Mesenchymal stem cell (in vitro differentiated cells and primary cell): ENCODE measurements at regions not wholly inside any gene's neighbourhood (a gene's known extent, or its start where the extent isn't known, plus 50 kb on each side); places are given as distances from the start of the nearest gene placed in this dataset.
"Not testable (repeated sequence)": the region's sequence is repeated elsewhere in the genome, so short reads cannot be mapped to it uniquely, and the experiment has no call there.

ENCODE experiments used
- DNase-seq: peaks from one replicate; pipeline ENCODE4 v3.0.0-alpha.2; 2013
- H2AFZ ChIP-seq: one replicate; pipeline ENCODE4 v1.6.1; 2013; ENCODE audit warnings: low read depth, mild to moderate bottlenecking, control low read depth, inconsistent platforms, low read length, moderate library complexity
- H2AK5ac ChIP-seq: 2 replicates; pipeline ENCODE4 v1.6.1; 2013; ENCODE audit warnings: low read length, moderate library complexity, mild to moderate bottlenecking, inconsistent platforms; ENCODE audit not compliant: severe bottlenecking
- H2BK120ac ChIP-seq: one replicate; pipeline ENCODE4 v1.6.1; 2013; ENCODE audit warnings: low read depth, mild to moderate bottlenecking, inconsistent platforms, low read length, moderate library complexity
- H2BK12ac ChIP-seq, 2 experiments: one replicate each; pipeline ENCODE4 v1.6.1; 2013; ENCODE audit warnings: inconsistent platforms in 2 of 2, low read length in 2 of 2, mild to moderate bottlenecking in 2 of 2, moderate library complexity in 2 of 2, control low read depth in 1 of 2
- H2BK15ac ChIP-seq: one replicate; pipeline ENCODE4 v1.6.1; 2013; ENCODE audit warnings: mild to moderate bottlenecking, low read depth, inconsistent platforms; ENCODE audit not compliant: poor library complexity, severe bottlenecking
- H2BK5ac ChIP-seq: 2 replicates; pipeline ENCODE4 v1.6.1; 2013; ENCODE audit warnings: low read depth, mild to moderate bottlenecking, low read length, control low read depth, inconsistent platforms; ENCODE audit not compliant: poor library complexity, severe bottlenecking
- H3K14ac ChIP-seq, 2 experiments: one replicate each; pipeline ENCODE4 v1.6.1; 2013; ENCODE audit warnings: inconsistent platforms in 2 of 2, low read length in 2 of 2, control low read depth in 1 of 2, mild to moderate bottlenecking in 1 of 2, moderate library complexity in 1 of 2
- H3K18ac ChIP-seq, 2 experiments: one replicate each; pipeline ENCODE4 v1.6.1; 2013; ENCODE audit warnings: inconsistent platforms in 2 of 2, low read length in 2 of 2, control low read depth in 1 of 2, low read depth in 1 of 2, mild to moderate bottlenecking in 1 of 2
- H3K23ac ChIP-seq, 2 experiments: one replicate each; pipeline ENCODE4 v1.6.1; 2013; ENCODE audit warnings: inconsistent platforms in 2 of 2, low read length in 2 of 2, mild to moderate bottlenecking in 2 of 2, moderate library complexity in 2 of 2, control low read depth in 1 of 2
- H3K27ac ChIP-seq: 2 replicates; pipeline ENCODE4 v1.5.1; 2013; ENCODE audit warnings: mild to moderate bottlenecking, moderate library complexity, low read length, control low read depth, inconsistent platforms; ENCODE audit not compliant: poor library complexity, severe bottlenecking
- H3K27me3 ChIP-seq, 2 experiments: 2 replicates each; pipeline versions ENCODE4 v1.6.1 to v1.7.0; 2013; ENCODE audit warnings: low read length in 2 of 2, mild to moderate bottlenecking in 2 of 2, moderate library complexity in 2 of 2, control low read depth in 1 of 2, inconsistent platforms in 1 of 2; ENCODE audit not compliant: control insufficient read depth in 1 of 2, insufficient read depth in 1 of 2
- H3K36me3 ChIP-seq, 2 experiments: 2 replicates each; pipeline versions ENCODE4 v1.6.1 to v1.7.0; 2013; ENCODE audit warnings: low read length in 2 of 2, control low read depth in 1 of 2, inconsistent platforms in 1 of 2, low read depth in 1 of 2, mild to moderate bottlenecking in 1 of 2; ENCODE audit not compliant: insufficient read depth in 2 of 2, control insufficient read depth in 1 of 2
- H3K4ac ChIP-seq, 2 experiments: one replicate each; pipeline ENCODE4 v1.6.1; 2013; ENCODE audit warnings: inconsistent platforms in 2 of 2, low read length in 2 of 2, mild to moderate bottlenecking in 2 of 2, moderate library complexity in 2 of 2, control low read depth in 1 of 2, low read depth in 1 of 2
- H3K4me1 ChIP-seq: 2 replicates; pipeline ENCODE4 v1.6.1; 2013; ENCODE audit warnings: low read depth, low read length, control low read depth; ENCODE audit not compliant: control insufficient read depth, insufficient read depth
- H3K4me2 ChIP-seq: 2 replicates; pipeline ENCODE4 v1.6.1; 2013; ENCODE audit warnings: low read length, mild to moderate bottlenecking, inconsistent platforms; ENCODE audit not compliant: poor library complexity, severe bottlenecking
- H3K4me3 ChIP-seq, 2 experiments: 2 replicates each; pipeline versions ENCODE4 v1.5.1 to v1.7.0; 2013; ENCODE audit warnings: low read length in 2 of 2, mild to moderate bottlenecking in 2 of 2, control low read depth in 1 of 2, low read depth in 1 of 2; ENCODE audit not compliant: insufficient read depth in 1 of 2
- H3K79me1 ChIP-seq: replicated peaks from 2 replicates; pipeline ENCODE4 v1.6.1; 2013; ENCODE audit warnings: mild to moderate bottlenecking, control low read depth, low read length, inconsistent platforms; ENCODE audit not compliant: poor library complexity, severe bottlenecking
- H3K9ac ChIP-seq: 2 replicates; pipeline ENCODE4 v1.7.0; 2013; ENCODE audit warnings: mild to moderate bottlenecking, low read length, moderate library complexity
- H3K9me3 ChIP-seq: 2 replicates; pipeline ENCODE4 v1.7.0; 2013; ENCODE audit warnings: mild to moderate bottlenecking, low read length; ENCODE audit not compliant: control insufficient read depth
- H4K8ac ChIP-seq: one replicate; pipeline ENCODE4 v1.6.1; 2013; ENCODE audit warnings: inconsistent platforms, mild to moderate bottlenecking, low read length, moderate library complexity
- H4K91ac ChIP-seq: one replicate; pipeline ENCODE4 v1.6.1; 2013; ENCODE audit warnings: mild to moderate bottlenecking, low read length, inconsistent platforms
- WGBS: methylation state at CpG from one replicate; pipeline ENCODE4 v1.1.7; 2013; ENCODE audit warnings: mixed read lengths; 5-methylcytosine and 5-hydroxymethylcytosine counted together

- H3K27ac ChIP-seq, H2AK5ac ChIP-seq, H4K8ac ChIP-seq, H3K79me1 ChIP-seq, H2BK5ac ChIP-seq, DNase-seq, H2BK120ac ChIP-seq, H2BK12ac ChIP-seq, H3K4ac ChIP-seq, H3K4me3 ChIP-seq, H2AFZ ChIP-seq, H3K9me3 ChIP-seq, H3K4me2 ChIP-seq, H3K4me1 ChIP-seq, H3K23ac ChIP-seq, H3K18ac ChIP-seq, H2BK15ac ChIP-seq, H3K36me3 ChIP-seq, H3K14ac ChIP-seq, H4K91ac ChIP-seq, H3K27me3 ChIP-seq, H3K9ac ChIP-seq: not testable (repeated sequence)
- 78% methylated on average over 7 of the region's 7 CpGs for WGBS
Measured at GRCh38 chr15:24228922-24229321, 446.7 kb upstream of the NPAP1 start.

- H2AK5ac ChIP-seq, DNase-seq, H3K79me1 ChIP-seq, H3K4me2 ChIP-seq, H3K14ac ChIP-seq, H3K27ac ChIP-seq, H2BK5ac ChIP-seq, H3K4ac ChIP-seq, H3K9me3 ChIP-seq, H2AFZ ChIP-seq, H3K23ac ChIP-seq, H3K18ac ChIP-seq, H2BK12ac ChIP-seq, H3K9ac ChIP-seq, H3K27me3 ChIP-seq, H3K4me1 ChIP-seq, H3K36me3 ChIP-seq, H3K4me3 ChIP-seq, H2BK15ac ChIP-seq, H4K91ac ChIP-seq, H2BK120ac ChIP-seq, H4K8ac ChIP-seq: not testable (repeated sequence)
- WGBS = 62% methylated on average over 2 of the region's 3 CpGs
Measured at GRCh38 chr15:24233134-24233533, 442.4 kb upstream of the NPAP1 start.

- H3K23ac ChIP-seq, H2AFZ ChIP-seq, H3K4me2 ChIP-seq, H3K4ac ChIP-seq, H3K27me3 ChIP-seq, H2BK120ac ChIP-seq, H3K79me1 ChIP-seq, H3K9ac ChIP-seq, H2AK5ac ChIP-seq, H3K9me3 ChIP-seq, H3K27ac ChIP-seq, H2BK12ac ChIP-seq, DNase-seq, H3K36me3 ChIP-seq, H3K4me1 ChIP-seq, H4K8ac ChIP-seq, H4K91ac ChIP-seq, H3K18ac ChIP-seq, H2BK5ac ChIP-seq, H3K4me3 ChIP-seq, H3K14ac ChIP-seq, H2BK15ac ChIP-seq: not testable (repeated sequence)
- 90% methylated on average over 4 of the region's 5 CpGs for WGBS
Measured at GRCh38 chr15:24240580-24240979, 435.0 kb upstream of the NPAP1 start.

GRCh38 chr15:24259106-24259505, 416.5 kb upstream of the NPAP1 start:
- H3K27me3 ChIP-seq, H3K23ac ChIP-seq, H3K4me1 ChIP-seq, H3K4ac ChIP-seq, H3K4me2 ChIP-seq, H3K18ac ChIP-seq, H2AK5ac ChIP-seq, H2AFZ ChIP-seq, H2BK5ac ChIP-seq, H3K14ac ChIP-seq, H3K9me3 ChIP-seq, H3K27ac ChIP-seq, H4K8ac ChIP-seq, H3K9ac ChIP-seq, H4K91ac ChIP-seq, H2BK120ac ChIP-seq, H2BK12ac ChIP-seq, DNase-seq, H3K36me3 ChIP-seq, H2BK15ac ChIP-seq, H3K79me1 ChIP-seq, H3K4me3 ChIP-seq: not testable (repeated sequence)
- 50% methylated on average over 1 of the region's 3 CpGs for whole genome bisulfite sequencing
